Keratinocyte (primary cell): ENCODE measurements at regions not wholly inside any gene's neighbourhood (a gene's known extent, or its start where the extent isn't known, plus 50 kb on each side); places are given as distances from the start of the nearest gene placed in this dataset.

ENCODE experiments used
- DNase-seq: peaks from one replicate; pipeline ENCODE4 v3.0.0-alpha.2; 2011; ENCODE audit warnings: low read depth, missing footprints, low spot score
- FAIRE-seq: peaks from 2 replicates; lab custom pipeline; 2011; peaks lifted over from hg19 to GRCh38; lab: Jason Lieb, UNC
- H2AFZ ChIP-seq: 2 replicates; pipeline ENCODE4 v1.6.0; 2012; ENCODE audit warnings: low read length, control low read depth, inconsistent platforms; ENCODE audit not compliant: control insufficient read depth
- H3K27ac ChIP-seq: 2 replicates; pipeline ENCODE4 v1.5.1; 2011; ENCODE audit warnings: low read length; ENCODE audit not compliant: control insufficient read depth, insufficient read depth
- H3K27me3 ChIP-seq: 3 replicates; pipeline ENCODE4 v1.6.0; 2011; ENCODE audit warnings: low read length; ENCODE audit not compliant: control insufficient read depth, insufficient read depth; ENCODE audit errors: extremely low read depth
- H3K36me3 ChIP-seq, 2 experiments: 2 replicates in 1 of 2; 3 replicates in 1 of 2; pipeline ENCODE4 v1.5.1; 2011; ENCODE audit warnings: low read length in 2 of 2, mild to moderate bottlenecking in 1 of 2; ENCODE audit not compliant: control insufficient read depth in 2 of 2, insufficient read depth in 2 of 2; ENCODE audit errors: extremely low read depth in 1 of 2
- H3K4me1 ChIP-seq: 3 replicates; pipeline ENCODE4 v1.5.1; 2011; ENCODE audit warnings: low read length; ENCODE audit not compliant: control insufficient read depth, insufficient read depth; ENCODE audit errors: extremely low read depth
- H3K4me2 ChIP-seq: 3 replicates; pipeline ENCODE4 v1.6.0; 2011; ENCODE audit warnings: low read depth, low read length; ENCODE audit not compliant: control insufficient read depth, insufficient read depth; ENCODE audit errors: extremely low read depth
- H3K4me3 ChIP-seq, 3 experiments: fragments of 200-600 bp in 1 of 3; sonication (generic) in 1 of 3; 2 replicates in 2 of 3; 3 replicates in 1 of 3; pipeline ENCODE4 v1.5.1; 2011 to 2016; ENCODE audit warnings: low read length in 3 of 3, mild to moderate bottlenecking in 3 of 3, control low read depth in 2 of 3, inconsistent platforms in 1 of 3, low read depth in 1 of 3, mixed read lengths in 1 of 3, mixed run types in 1 of 3, moderate library complexity in 1 of 3; ENCODE audit not compliant: control insufficient read depth in 2 of 3, insufficient read depth in 2 of 3; ENCODE audit errors: extremely low read depth in 1 of 3
- H3K79me2 ChIP-seq: 2 replicates; pipeline ENCODE4 v1.6.0; 2012; ENCODE audit warnings: low read length; ENCODE audit not compliant: control insufficient read depth, insufficient read depth
- H3K9ac ChIP-seq: 3 replicates; pipeline ENCODE4 v1.6.0; 2011; ENCODE audit warnings: low read length; ENCODE audit not compliant: control insufficient read depth, insufficient read depth; ENCODE audit errors: extremely low read depth
- H3K9me1 ChIP-seq: 3 replicates; pipeline ENCODE4 v1.6.0; 2011; ENCODE audit warnings: low read length; ENCODE audit not compliant: control insufficient read depth, insufficient read depth; ENCODE audit errors: extremely low read depth
- H3K9me3 ChIP-seq: 2 replicates; pipeline ENCODE4 v1.5.1; 2012; ENCODE audit warnings: low read depth, low read length; ENCODE audit not compliant: control insufficient read depth
- H4K20me1 ChIP-seq: 3 replicates; pipeline ENCODE4 v1.6.0; 2011; ENCODE audit warnings: low read length; ENCODE audit not compliant: control insufficient read depth, insufficient read depth; ENCODE audit errors: extremely low read depth
- CTCF ChIP-seq, 3 experiments: IDR thresholded peaks in 1 of 3; conservative IDR thresholded peaks in 1 of 3; optimal IDR thresholded peaks in 1 of 3; 2 replicates in 2 of 3; 3 replicates in 1 of 3; pipeline versions ENCODE3 to v1.5.1; 2011; ENCODE audit warnings: low read length in 3 of 3, mild to moderate bottlenecking in 3 of 3, moderate library complexity in 2 of 3, control low read depth in 1 of 3, inconsistent platforms in 1 of 3; ENCODE audit not compliant: insufficient read depth in 2 of 3; ENCODE audit errors: extremely low read depth in 1 of 3
- EZH2 ChIP-seq: IDR thresholded peaks from one replicate; pipeline ENCODE4 v1.6.1; 2012; ENCODE audit warnings: inconsistent platforms, mild to moderate bottlenecking, low read length, moderate library complexity
- dilution Hi-C: fragments of 300-500 bp; cut with MboI; formaldehyde crosslinking; loops from one replicate; pipeline ENCODE4 v1.7.0; 2020; ENCODE audit warnings: low sequenced_read_pairs; ENCODE audit not compliant: extremely low pct_ligation_motif_present

GRCh38 chr15:99447497-99448371 lies 118.0 kb upstream of the MEF2A start:
- H3K27me3 ChIP-seq, result peaks cover 2% of the 10 kb centered on the region
- H3K4me3 ChIP-seq, result no peak overlapping the region
- no peaks in the 10 kb centered on the region for H3K9me1 ChIP-seq
- dilution Hi-C loops, result no loop called here
- H3K79me2 ChIP-seq, result no peaks in the 10 kb centered on the region
- TF ChIP-seq CTCF (optimal IDR thresholded peaks at IDR 0.05 in 1 of 3, IDR thresholded peaks at IDR 0.05 in 1 of 3, conservative IDR thresholded peaks at IDR 0.05 in 1 of 3; ENCODE audit: extremely low read depth in 1 of 3, insufficient read depth in 2 of 3, low read length in 3 of 3) (no peak), EZH2 (no peak)
- H3K27ac ChIP-seq, result no peak overlapping the region
- no peaks in the 10 kb centered on the region for H3K9me3 ChIP-seq
- FAIRE-seq, result no peak
- H4K20me1 ChIP-seq, result no peaks in the 10 kb centered on the region
- no peak overlapping the region for H2AFZ ChIP-seq
- peaks cover 19% of the 10 kb centered on the region for H3K4me1 ChIP-seq
- no peak for DNase-seq
- H3K4me2 ChIP-seq, result no peak overlapping the region
- H3K9ac ChIP-seq, result no peak overlapping the region
- no peaks in the 10 kb centered on the region for H3K36me3 ChIP-seq

- FAIRE-seq (no peak), DNase-seq (no peak)
- Histone ChIP-seq H3K9me1 (no peaks in the 10 kb centered on the region), H3K4me1 (peaks cover 22% of the 10 kb centered on the region), H3K9ac (no peak overlapping the region), H4K20me1 (no peaks in the 10 kb centered on the region), H3K9me3 (no peaks in the 10 kb centered on the region), H3K4me2 (no peak overlapping the region), H3K4me3 (no peak overlapping the region), H2AFZ (no peak overlapping the region), H3K27ac (no peak overlapping the region), H3K79me2 (no peaks in the 10 kb centered on the region), H3K27me3 (peaks cover 2% of the 10 kb centered on the region), H3K36me3 (no peaks in the 10 kb centered on the region)
- no peak for TF ChIP-seq EZH2
- TF ChIP-seq CTCF (optimal IDR thresholded peaks at IDR 0.05 in 1 of 3, IDR thresholded peaks at IDR 0.05 in 1 of 3, conservative IDR thresholded peaks at IDR 0.05 in 1 of 3; ENCODE audit: extremely low read depth in 1 of 3, insufficient read depth in 2 of 3, low read length in 3 of 3), result no peak
- dilution Hi-C loops, result no loop called here
Observed at GRCh38 chr15:99449514-99449913, 116.3 kb upstream of the MEF2A start.
